CD4-positive, alpha-beta T cell treated with Interleukin-2 at 100 ng/mL for 4 hours (primary cell): ENCODE measurements at regions not wholly inside any gene's neighbourhood (a gene's known extent, or its start where the extent isn't known, plus 50 kb on each side); places are given as distances from the start of the nearest gene placed in this dataset.

Source experiments
- DNase-seq: peaks from one replicate; pipeline ENCODE4 v3.0.0-alpha.2; 2020; ENCODE audit warnings: low spot score

DNA sequence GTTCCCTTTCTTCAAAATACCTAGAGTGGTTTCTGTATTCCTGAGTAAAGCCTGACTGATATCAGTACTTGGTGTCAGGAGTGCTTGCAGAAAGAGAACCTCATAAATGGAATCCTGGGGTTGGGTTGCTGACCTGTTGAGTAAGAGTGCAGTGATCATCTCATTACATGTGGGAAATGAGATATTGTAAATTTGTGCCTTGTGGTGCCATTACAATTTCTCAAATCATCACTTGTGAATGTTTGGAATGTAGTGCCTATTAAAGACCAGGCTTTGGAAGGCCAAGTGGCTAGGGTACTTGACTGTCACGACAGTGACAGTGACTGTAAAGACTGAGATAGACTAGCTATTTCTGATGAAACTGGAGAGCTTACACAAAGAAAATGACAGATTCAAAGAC, 176.7 kb upstream of the CTTNBP2NL start:
- DNase-seq = no peak

- DNase-seq = no peak
These were observed 165.8 kb upstream of the CTTNBP2NL start for GRCh38 chr1:112230232-112230631.

DNA sequence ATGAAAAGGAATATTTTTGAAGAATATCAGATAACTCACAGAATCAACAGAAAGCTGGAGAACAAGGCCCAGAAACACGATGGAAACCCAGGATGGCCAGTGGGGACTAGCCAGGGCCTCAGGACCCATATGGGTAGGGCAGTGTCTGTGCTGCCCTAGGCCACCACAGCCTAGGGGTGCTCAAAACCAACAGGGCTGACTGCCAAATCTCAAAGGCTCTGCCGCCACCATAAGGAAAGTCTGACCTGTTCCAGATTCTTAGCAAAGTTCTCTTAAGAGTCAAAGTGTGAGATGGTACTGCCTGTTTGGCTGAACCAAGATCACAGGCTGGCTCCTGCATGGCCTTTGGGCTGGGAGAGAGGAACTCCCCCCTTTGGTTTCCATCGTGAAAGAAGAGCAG, 164.7 kb upstream of the CTTNBP2NL start:
- no peak for DNase-seq

GRCh38 chr1:112232848-112233247, 163.2 kb upstream of the CTTNBP2NL start:
- DNase-seq = no peak

DNA sequence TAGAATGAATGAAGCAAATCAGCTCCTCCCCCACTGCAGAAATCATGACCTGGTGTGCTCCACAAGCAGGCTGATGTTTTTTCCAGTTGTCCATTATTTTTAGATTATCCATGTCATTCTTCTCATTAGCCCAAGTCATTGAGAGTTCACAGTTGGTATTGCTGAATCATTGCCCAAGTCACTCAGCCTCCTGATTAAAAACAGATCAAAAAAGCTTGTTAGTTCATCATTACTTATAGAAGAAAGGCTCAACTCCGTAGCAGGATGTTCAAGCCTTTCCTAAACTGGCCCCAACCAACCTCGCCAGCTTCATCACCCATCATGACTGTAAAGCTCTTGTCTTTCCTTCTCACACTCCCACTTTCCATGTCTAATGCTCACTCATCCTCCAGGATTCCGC, 161.3 kb upstream of the CTTNBP2NL start:
- DNase-seq = no peak

GRCh38 chr1:112237983-112238545, 157.9 kb upstream of the CTTNBP2NL start:
- DNase-seq = no peak

- no peak for DNase-seq
These were observed 156.2 kb upstream of the CTTNBP2NL start for GRCh38 chr1:112239683-112240330.

DNA sequence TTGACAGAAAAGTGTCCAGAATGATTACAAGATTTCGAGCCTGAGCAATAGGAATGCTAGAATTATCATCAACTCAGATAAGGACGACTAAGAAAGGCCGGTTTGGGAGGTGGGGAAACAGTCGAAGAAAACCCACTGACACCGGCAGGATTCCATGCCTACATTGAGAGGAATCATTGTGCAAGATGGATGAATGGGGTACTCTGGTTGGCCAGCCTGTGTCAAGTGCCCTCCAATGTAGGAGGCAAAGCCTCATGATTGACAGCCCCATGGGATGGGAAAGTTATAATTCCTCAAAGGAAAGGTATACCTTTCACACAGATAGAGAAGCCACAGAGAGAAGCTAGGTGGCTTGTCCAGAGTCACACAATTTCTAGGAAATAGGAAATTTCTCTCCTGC, 153.5 kb upstream of the CTTNBP2NL start:
- no peak for DNase-seq

DNA sequence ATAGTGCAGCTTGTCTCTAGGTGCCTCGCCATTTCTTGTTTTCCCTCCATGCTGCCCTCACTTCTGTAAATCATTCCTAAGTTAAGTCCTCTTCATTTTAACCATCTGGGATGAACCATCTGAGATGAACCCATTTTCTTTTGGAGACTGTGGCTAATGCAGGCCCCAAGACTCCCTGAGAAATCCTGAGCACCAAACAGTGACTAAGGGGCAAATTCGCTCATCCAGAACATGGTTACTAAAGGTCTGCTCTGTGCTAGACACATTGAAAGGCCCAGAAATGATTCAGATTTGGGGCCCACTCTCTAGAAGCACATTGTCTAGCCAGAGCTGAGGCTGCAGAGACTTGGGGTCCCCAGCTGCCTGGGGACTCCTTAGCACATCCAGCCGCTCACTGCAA, 151.9 kb upstream of the CTTNBP2NL start:
- no peak for DNase-seq

DNA sequence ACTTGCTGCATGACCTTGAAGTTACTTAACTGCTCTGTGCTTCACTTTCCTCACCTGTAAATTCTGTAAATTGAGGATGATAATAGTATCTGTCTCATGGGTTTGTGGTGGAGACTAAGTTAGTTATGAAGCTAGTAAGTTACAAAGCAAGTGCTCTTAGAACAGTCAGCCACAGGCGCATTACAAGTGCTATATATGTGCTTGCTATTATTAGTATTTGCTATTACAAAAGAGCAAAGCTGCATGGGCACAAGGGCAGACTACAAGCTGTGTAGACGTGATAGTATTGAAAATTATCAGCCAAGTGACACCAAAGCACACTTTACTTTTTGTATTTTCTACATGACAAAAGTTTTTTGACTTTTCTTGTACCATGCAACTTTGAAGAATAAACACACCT, 150.9 kb upstream of the CTTNBP2NL start:
- DNase-seq = no peak

- no peak for DNase-seq
These were observed 148.9 kb upstream of the CTTNBP2NL start for GRCh38 chr1:112247036-112247597.

DNA sequence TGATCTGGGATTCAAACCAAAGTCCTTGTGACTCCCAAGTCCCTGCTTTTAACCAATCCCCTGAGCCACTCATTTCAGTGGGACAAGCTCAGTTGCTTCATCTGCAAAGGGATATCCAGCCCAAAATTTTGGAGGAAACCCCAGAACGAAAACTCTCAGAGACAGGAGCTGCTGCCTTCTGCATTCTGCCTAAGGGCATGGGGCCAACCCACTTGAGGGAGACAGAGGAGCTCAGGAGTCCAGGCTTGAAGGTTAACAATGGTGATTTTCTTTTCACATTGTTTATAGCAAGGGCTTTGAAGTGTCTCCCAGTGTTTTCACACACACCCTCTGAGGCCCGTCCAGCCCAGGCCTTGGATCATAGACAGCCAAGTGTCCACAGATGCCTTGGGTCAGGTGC, 148.1 kb upstream of the CTTNBP2NL start:
- no peak for DNase-seq

DNA sequence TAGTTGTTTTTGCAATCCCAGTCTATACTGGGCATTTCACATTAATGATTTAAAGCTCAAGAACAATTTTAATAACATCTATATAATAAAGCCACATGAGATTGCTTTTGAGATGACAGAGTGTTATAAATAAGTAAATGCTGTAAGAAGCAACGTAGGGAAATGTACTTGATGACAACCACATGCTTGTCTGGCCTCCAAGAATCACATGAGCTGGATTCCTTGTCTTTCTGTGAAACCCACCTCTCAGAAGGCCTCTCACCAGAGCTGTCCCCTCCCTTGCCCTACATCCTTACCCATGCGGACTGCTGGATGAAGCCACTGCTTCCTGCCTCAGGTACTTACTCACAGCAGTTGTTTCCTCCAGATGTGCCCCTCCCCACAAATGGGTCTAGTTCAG, 145.1 kb upstream of the CTTNBP2NL start:
- no peak for DNase-seq

DNA sequence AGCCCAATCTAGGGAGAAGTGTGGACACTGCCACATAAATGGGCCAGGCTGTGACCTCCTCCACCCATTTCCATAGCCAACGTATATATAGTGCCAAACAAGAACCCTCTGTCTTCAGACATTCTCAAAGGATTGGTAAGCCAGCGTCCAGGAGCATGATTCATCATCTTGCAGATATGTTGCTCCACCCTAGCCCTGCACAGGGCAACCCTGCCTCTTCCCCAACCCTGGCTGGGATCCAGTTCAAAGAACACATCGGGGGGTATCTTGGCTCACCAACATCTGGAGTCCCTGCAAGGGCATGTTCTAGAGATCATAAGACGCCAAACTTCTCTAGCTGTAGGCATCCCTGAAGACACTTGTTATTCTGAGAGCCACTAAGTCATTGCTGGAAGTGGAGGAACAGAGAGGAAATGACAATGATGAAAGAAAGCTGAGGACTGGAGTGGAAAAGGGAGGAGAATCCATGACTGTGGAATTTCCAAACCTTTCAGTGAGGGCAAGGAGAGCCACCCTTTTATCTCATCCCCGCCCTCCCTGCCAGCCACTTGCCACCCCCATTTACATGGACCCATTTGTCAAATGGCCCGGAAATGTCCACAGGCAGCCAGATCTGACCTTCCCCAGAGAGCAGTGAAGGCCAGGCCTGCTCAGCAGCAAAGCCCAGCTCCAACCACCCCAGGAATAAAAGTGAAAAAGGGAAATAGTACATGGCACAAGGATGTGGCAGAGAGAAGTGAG, 144.1 kb upstream of the CTTNBP2NL start:
- no peak for DNase-seq

- no peak for DNase-seq
These were observed 142.6 kb upstream of the CTTNBP2NL start for GRCh38 chr1:112253366-112253765.

DNA sequence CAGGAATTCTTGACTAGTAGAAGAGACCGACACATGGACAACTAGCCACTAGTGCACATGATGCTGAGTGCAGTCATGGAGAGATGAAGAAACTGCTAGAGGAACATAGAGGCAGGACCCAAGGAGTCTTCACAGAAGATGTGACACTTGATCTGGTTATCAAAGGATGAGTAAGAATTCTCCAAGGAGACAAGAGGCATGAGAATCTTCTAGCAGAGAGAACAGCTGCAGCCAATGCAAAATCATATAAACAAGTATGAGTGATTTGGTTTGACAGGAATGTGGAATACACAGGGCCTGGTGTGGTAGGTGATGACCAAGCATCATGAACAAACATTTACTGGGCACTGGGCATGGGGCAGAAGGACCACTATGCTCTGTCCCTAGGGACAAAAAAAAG, 140.9 kb upstream of the CTTNBP2NL start:
- DNase-seq = no peak

- no peak for DNase-seq
These were observed 139.6 kb upstream of the CTTNBP2NL start for GRCh38 chr1:112256411-112256810.

GRCh38 chr1:112257043-112257835, 138.8 kb upstream of the CTTNBP2NL start:
- DNase-seq = no peak

GRCh38 chr1:112260699-112261098, 135.3 kb upstream of the CTTNBP2NL start:
- no peak for DNase-seq

- DNase-seq = no peak
These were observed 133.7 kb upstream of the CTTNBP2NL start for GRCh38 chr1:112262316-112262715.

- no peak for DNase-seq
These were observed 133.0 kb upstream of the CTTNBP2NL start for GRCh38 chr1:112263042-112263441.

GRCh38 chr1:112263453-112263852, 132.6 kb upstream of the CTTNBP2NL start:
- DNase-seq = no peak
